ENCODE measurements at regions not wholly inside any gene's neighbourhood (a gene's known extent, or its start where the extent isn't known, plus 50 kb on each side); places are given as distances from the start of the nearest gene placed in this dataset.

GRCh38 chr5:126031989-126032716, 391.1 kb upstream of the GRAMD2B start:
- Mint-ChIP-seq H3K9me3 (ENCODE audit: low read depth, unreplicated experiment) (peaks cover 12% of the 10 kb centered on the region), H3K4me1 (ENCODE audit: low read depth, unreplicated experiment) (no peaks in the 10 kb centered on the region), H3K27me3 (ENCODE audit: unreplicated experiment) (no peaks in the 10 kb centered on the region), H3K36me3 (ENCODE audit: insufficient read depth, unreplicated experiment) (no peaks in the 10 kb centered on the region), H3K4me3 (ENCODE audit: low read depth, unreplicated experiment) (no peak overlapping the region), H3K27ac (ENCODE audit: unreplicated experiment) (no peak overlapping the region)
- DNase-seq, result peak; percentile 43
- CTCF ChIA-PET, result no interaction called here
- no TSS peak for BruUV-seq (replicated peaks)
- TF ChIP-seq CTCF (IDR thresholded peaks at IDR 0.05; ENCODE audit: unreplicated experiment), result no peak
- intact Hi-C loops (cut with micrococcal nuclease; ENCODE audit: unreplicated experiment), result no loop called here

- no peak for DNase-seq
- Mint-ChIP-seq H3K27me3 (ENCODE audit: unreplicated experiment) (no peaks in the 10 kb centered on the region), H3K27ac (ENCODE audit: unreplicated experiment) (peak overlapping the region; percentile 73), H3K4me3 (ENCODE audit: low read depth, unreplicated experiment) (no peak overlapping the region), H3K9me3 (ENCODE audit: low read depth, unreplicated experiment) (no peaks in the 10 kb centered on the region), H3K4me1 (ENCODE audit: low read depth, unreplicated experiment) (peaks cover 11% of the 10 kb centered on the region), H3K36me3 (ENCODE audit: insufficient read depth, unreplicated experiment) (no peaks in the 10 kb centered on the region)
- intact Hi-C loops (cut with micrococcal nuclease; ENCODE audit: unreplicated experiment), result no loop called here
- BruUV-seq (replicated peaks), result no TSS peak
- CTCF ChIA-PET, result interaction anchor here (0.6 to 0.8 kb wide), 2 partner anchors 23 to 1864 kb away, joined by 3 read pairs; no protein-coding TSS in a partner anchor
- TF ChIP-seq CTCF (IDR thresholded peaks at IDR 0.05; ENCODE audit: unreplicated experiment), result no peak
These were observed 379.5 kb upstream of the GRAMD2B start for GRCh38 chr5:126043688-126044087.

GRCh38 chr5:126044111-126044668, 379.0 kb upstream of the GRAMD2B start:
- intact Hi-C loops (cut with micrococcal nuclease; ENCODE audit: unreplicated experiment), result no loop called here
- H3K27ac Mint-ChIP-seq (ENCODE audit: unreplicated experiment), result peak overlapping the region; percentile 73
- no peaks in the 10 kb centered on the region for H3K27me3 Mint-ChIP-seq (ENCODE audit: unreplicated experiment)
- DNase-seq, result peak; percentile 53
- H3K4me3 Mint-ChIP-seq (ENCODE audit: low read depth, unreplicated experiment), result no peak overlapping the region
- peaks cover 11% of the 10 kb centered on the region for H3K4me1 Mint-ChIP-seq (ENCODE audit: low read depth, unreplicated experiment)
- CTCF ChIA-PET, result interaction anchor here (0.6 to 0.8 kb wide), 5 partner anchors 24 to 1865 kb away, joined by 3 to 4 read pairs (median 3); no protein-coding TSS in a partner anchor
- H3K36me3 Mint-ChIP-seq (ENCODE audit: insufficient read depth, unreplicated experiment), result no peaks in the 10 kb centered on the region
- TF ChIP-seq CTCF (IDR thresholded peaks at IDR 0.05; ENCODE audit: unreplicated experiment), result no peak
- no peaks in the 10 kb centered on the region for H3K9me3 Mint-ChIP-seq (ENCODE audit: low read depth, unreplicated experiment)
- no TSS peak for BruUV-seq (replicated peaks)

- H3K9me3 Mint-ChIP-seq (ENCODE audit: low read depth, unreplicated experiment), result no peaks in the 10 kb centered on the region
- no peaks in the 10 kb centered on the region for H3K27me3 Mint-ChIP-seq (ENCODE audit: unreplicated experiment)
- H3K4me1 Mint-ChIP-seq (ENCODE audit: low read depth, unreplicated experiment), result peaks cover 11% of the 10 kb centered on the region
- intact Hi-C loops (cut with micrococcal nuclease; ENCODE audit: unreplicated experiment), result no loop called here
- CTCF ChIA-PET, result interaction anchor here (0.6 to 0.8 kb wide), 3 partner anchors 64 to 1537 kb away, joined by 3 to 4 read pairs (median 3); no protein-coding TSS in a partner anchor
- BruUV-seq (replicated peaks), result no TSS peak
- no peak for TF ChIP-seq CTCF (IDR thresholded peaks at IDR 0.05; ENCODE audit: unreplicated experiment)
- DNase-seq, result no peak
- H3K4me3 Mint-ChIP-seq (ENCODE audit: low read depth, unreplicated experiment), result no peak overlapping the region
- H3K36me3 Mint-ChIP-seq (ENCODE audit: insufficient read depth, unreplicated experiment), result no peaks in the 10 kb centered on the region
- H3K27ac Mint-ChIP-seq (ENCODE audit: unreplicated experiment), result no peak overlapping the region
These were observed 378.2 kb upstream of the GRAMD2B start for GRCh38 chr5:126044931-126045565.
